Keratinocyte (primary cell): ENCODE measurements at regions not wholly inside any gene's neighbourhood (a gene's known extent, or its start where the extent isn't known, plus 50 kb on each side); places are given as distances from the start of the nearest gene placed in this dataset.

ENCODE experiments used
- DNase-seq: peaks from one replicate; pipeline ENCODE4 v3.0.0-alpha.2; 2011; ENCODE audit warnings: low read depth, missing footprints, low spot score
- FAIRE-seq: peaks from 2 replicates; lab custom pipeline; 2011; peaks lifted over from hg19 to GRCh38; lab: Jason Lieb, UNC
- H2AFZ ChIP-seq: 2 replicates; pipeline ENCODE4 v1.6.0; 2012; ENCODE audit warnings: low read length, control low read depth, inconsistent platforms; ENCODE audit not compliant: control insufficient read depth
- H3K27ac ChIP-seq: 2 replicates; pipeline ENCODE4 v1.5.1; 2011; ENCODE audit warnings: low read length; ENCODE audit not compliant: control insufficient read depth, insufficient read depth
- H3K27me3 ChIP-seq: 3 replicates; pipeline ENCODE4 v1.6.0; 2011; ENCODE audit warnings: low read length; ENCODE audit not compliant: control insufficient read depth, insufficient read depth; ENCODE audit errors: extremely low read depth
- H3K36me3 ChIP-seq, 2 experiments: 2 replicates in 1 of 2; 3 replicates in 1 of 2; pipeline ENCODE4 v1.5.1; 2011; ENCODE audit warnings: low read length in 2 of 2, mild to moderate bottlenecking in 1 of 2; ENCODE audit not compliant: control insufficient read depth in 2 of 2, insufficient read depth in 2 of 2; ENCODE audit errors: extremely low read depth in 1 of 2
- H3K4me1 ChIP-seq: 3 replicates; pipeline ENCODE4 v1.5.1; 2011; ENCODE audit warnings: low read length; ENCODE audit not compliant: control insufficient read depth, insufficient read depth; ENCODE audit errors: extremely low read depth
- H3K4me2 ChIP-seq: 3 replicates; pipeline ENCODE4 v1.6.0; 2011; ENCODE audit warnings: low read depth, low read length; ENCODE audit not compliant: control insufficient read depth, insufficient read depth; ENCODE audit errors: extremely low read depth
- H3K4me3 ChIP-seq, 3 experiments: fragments of 200-600 bp in 1 of 3; sonication (generic) in 1 of 3; 2 replicates in 2 of 3; 3 replicates in 1 of 3; pipeline ENCODE4 v1.5.1; 2011 to 2016; ENCODE audit warnings: low read length in 3 of 3, mild to moderate bottlenecking in 3 of 3, control low read depth in 2 of 3, inconsistent platforms in 1 of 3, low read depth in 1 of 3, mixed read lengths in 1 of 3, mixed run types in 1 of 3, moderate library complexity in 1 of 3; ENCODE audit not compliant: control insufficient read depth in 2 of 3, insufficient read depth in 2 of 3; ENCODE audit errors: extremely low read depth in 1 of 3
- H3K79me2 ChIP-seq: 2 replicates; pipeline ENCODE4 v1.6.0; 2012; ENCODE audit warnings: low read length; ENCODE audit not compliant: control insufficient read depth, insufficient read depth
- H3K9ac ChIP-seq: 3 replicates; pipeline ENCODE4 v1.6.0; 2011; ENCODE audit warnings: low read length; ENCODE audit not compliant: control insufficient read depth, insufficient read depth; ENCODE audit errors: extremely low read depth
- H3K9me1 ChIP-seq: 3 replicates; pipeline ENCODE4 v1.6.0; 2011; ENCODE audit warnings: low read length; ENCODE audit not compliant: control insufficient read depth, insufficient read depth; ENCODE audit errors: extremely low read depth
- H3K9me3 ChIP-seq: 2 replicates; pipeline ENCODE4 v1.5.1; 2012; ENCODE audit warnings: low read depth, low read length; ENCODE audit not compliant: control insufficient read depth
- H4K20me1 ChIP-seq: 3 replicates; pipeline ENCODE4 v1.6.0; 2011; ENCODE audit warnings: low read length; ENCODE audit not compliant: control insufficient read depth, insufficient read depth; ENCODE audit errors: extremely low read depth
- EZH2 ChIP-seq: IDR thresholded peaks from one replicate; pipeline ENCODE4 v1.6.1; 2012; ENCODE audit warnings: inconsistent platforms, mild to moderate bottlenecking, low read length, moderate library complexity
- dilution Hi-C: fragments of 300-500 bp; cut with MboI; formaldehyde crosslinking; loops from one replicate; pipeline ENCODE4 v1.7.0; 2020; ENCODE audit warnings: low sequenced_read_pairs; ENCODE audit not compliant: extremely low pct_ligation_motif_present
- TF ChIP-seq, protein P1 (sequence below), 3 experiments: IDR thresholded peaks in 1 of 3; conservative IDR thresholded peaks in 1 of 3; optimal IDR thresholded peaks in 1 of 3; 2 replicates in 2 of 3; 3 replicates in 1 of 3; pipeline versions ENCODE3 to v1.5.1; 2011; ENCODE audit warnings: low read length in 3 of 3, mild to moderate bottlenecking in 3 of 3, moderate library complexity in 2 of 3, control low read depth in 1 of 3, inconsistent platforms in 1 of 3; ENCODE audit not compliant: insufficient read depth in 2 of 3; ENCODE audit errors: extremely low read depth in 1 of 3

DNA sequence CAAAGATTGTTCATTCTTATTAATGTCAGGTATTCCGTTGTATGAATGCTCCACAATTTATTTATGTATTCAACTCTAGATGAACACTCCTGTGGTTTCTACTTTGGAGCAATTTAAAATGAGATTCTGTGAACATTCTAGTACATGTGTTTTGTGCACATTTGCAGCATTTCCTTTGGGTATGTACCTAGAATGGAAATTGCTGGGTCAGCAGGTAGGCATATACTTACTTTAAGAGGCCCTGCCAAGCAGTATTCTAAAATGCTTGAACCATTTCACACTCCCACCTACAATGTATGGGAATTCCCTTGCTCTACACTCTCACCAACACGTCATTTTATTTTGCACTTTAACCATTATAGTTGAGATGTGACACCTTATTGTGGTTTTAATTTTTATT, 59.4 kb upstream of the MAGEB2 start:
- TF ChIP-seq, protein P1, sequence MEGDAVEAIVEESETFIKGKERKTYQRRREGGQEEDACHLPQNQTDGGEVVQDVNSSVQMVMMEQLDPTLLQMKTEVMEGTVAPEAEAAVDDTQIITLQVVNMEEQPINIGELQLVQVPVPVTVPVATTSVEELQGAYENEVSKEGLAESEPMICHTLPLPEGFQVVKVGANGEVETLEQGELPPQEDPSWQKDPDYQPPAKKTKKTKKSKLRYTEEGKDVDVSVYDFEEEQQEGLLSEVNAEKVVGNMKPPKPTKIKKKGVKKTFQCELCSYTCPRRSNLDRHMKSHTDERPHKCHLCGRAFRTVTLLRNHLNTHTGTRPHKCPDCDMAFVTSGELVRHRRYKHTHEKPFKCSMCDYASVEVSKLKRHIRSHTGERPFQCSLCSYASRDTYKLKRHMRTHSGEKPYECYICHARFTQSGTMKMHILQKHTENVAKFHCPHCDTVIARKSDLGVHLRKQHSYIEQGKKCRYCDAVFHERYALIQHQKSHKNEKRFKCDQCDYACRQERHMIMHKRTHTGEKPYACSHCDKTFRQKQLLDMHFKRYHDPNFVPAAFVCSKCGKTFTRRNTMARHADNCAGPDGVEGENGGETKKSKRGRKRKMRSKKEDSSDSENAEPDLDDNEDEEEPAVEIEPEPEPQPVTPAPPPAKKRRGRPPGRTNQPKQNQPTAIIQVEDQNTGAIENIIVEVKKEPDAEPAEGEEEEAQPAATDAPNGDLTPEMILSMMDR (optimal IDR thresholded peaks at IDR 0.05 in 1 of 3, IDR thresholded peaks at IDR 0.05 in 1 of 3, conservative IDR thresholded peaks at IDR 0.05 in 1 of 3; ENCODE audit: extremely low read depth in 1 of 3, insufficient read depth in 2 of 3, low read length in 3 of 3), result no peak
- no peak for TF ChIP-seq EZH2
- Histone ChIP-seq H3K79me2 (no peaks in the 10 kb centered on the region), H3K36me3 (no peaks in the 10 kb centered on the region), H3K9me3 (no peaks in the 10 kb centered on the region), H3K4me3 (no peak overlapping the region), H3K9me1 (no peaks in the 10 kb centered on the region), H3K27me3 (no peaks in the 10 kb centered on the region), H3K27ac (no peak overlapping the region), H3K4me2 (no peak overlapping the region), H2AFZ (no peak overlapping the region), H4K20me1 (no peaks in the 10 kb centered on the region), H3K9ac (no peak overlapping the region), H3K4me1 (no peaks in the 10 kb centered on the region)
- FAIRE-seq, result no peak
- no peak for DNase-seq
- dilution Hi-C loops, result no loop called here

DNA sequence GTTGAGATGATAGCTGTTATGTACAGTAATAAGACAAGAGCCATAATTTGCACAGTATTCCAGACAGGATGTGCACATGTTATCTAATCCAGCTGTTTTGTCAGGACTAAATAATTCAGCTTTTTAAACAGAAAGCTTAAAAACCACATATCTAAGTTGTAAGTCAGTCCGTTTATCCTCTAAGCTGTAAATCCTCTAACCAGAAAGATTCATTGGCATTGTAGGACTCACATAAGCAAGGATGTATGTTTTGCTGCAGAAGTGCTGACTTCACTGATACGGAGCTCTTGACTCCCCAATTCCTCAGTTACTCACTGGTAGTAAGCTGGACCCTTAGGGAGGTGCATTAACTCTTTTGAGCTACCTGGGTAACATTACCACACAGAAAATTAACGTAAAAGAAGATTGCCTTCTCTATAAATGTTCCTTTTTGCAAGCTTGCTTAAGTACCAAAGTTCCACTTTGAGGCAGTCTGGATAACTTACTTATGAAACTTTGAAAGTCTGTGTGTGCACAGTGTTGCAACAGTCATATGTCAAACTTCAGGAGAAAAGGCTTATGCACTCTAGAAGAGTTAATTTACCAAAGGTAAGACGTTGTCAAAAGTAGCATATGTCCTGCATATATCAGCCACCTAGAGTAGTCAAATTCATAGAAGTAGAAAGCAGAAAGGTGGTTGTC, 58.3 kb upstream of the MAGEB2 start:
- Histone ChIP-seq H3K4me2 (no peak overlapping the region), H3K4me1 (no peaks in the 10 kb centered on the region), H3K9me3 (no peaks in the 10 kb centered on the region), H3K27ac (no peak overlapping the region), H4K20me1 (no peaks in the 10 kb centered on the region), H3K9me1 (no peaks in the 10 kb centered on the region), H3K4me3 (no peak overlapping the region), H3K79me2 (no peaks in the 10 kb centered on the region), H3K9ac (no peak overlapping the region), H2AFZ (no peak overlapping the region), H3K27me3 (no peaks in the 10 kb centered on the region), H3K36me3 (no peaks in the 10 kb centered on the region)
- FAIRE-seq, result no peak
- dilution Hi-C loops, result no loop called here
- no peak for DNase-seq
- TF ChIP-seq EZH2, result no peak
- TF ChIP-seq, protein P1 (optimal IDR thresholded peaks at IDR 0.05 in 1 of 3, IDR thresholded peaks at IDR 0.05 in 1 of 3, conservative IDR thresholded peaks at IDR 0.05 in 1 of 3; ENCODE audit: extremely low read depth in 1 of 3, insufficient read depth in 2 of 3, low read length in 3 of 3), result no peak
